ENCODE measurements at regions not wholly inside any gene's neighbourhood (a gene's known extent, or its start where the extent isn't known, plus 50 kb on each side); places are given as distances from the start of the nearest gene placed in this dataset.

DNA sequence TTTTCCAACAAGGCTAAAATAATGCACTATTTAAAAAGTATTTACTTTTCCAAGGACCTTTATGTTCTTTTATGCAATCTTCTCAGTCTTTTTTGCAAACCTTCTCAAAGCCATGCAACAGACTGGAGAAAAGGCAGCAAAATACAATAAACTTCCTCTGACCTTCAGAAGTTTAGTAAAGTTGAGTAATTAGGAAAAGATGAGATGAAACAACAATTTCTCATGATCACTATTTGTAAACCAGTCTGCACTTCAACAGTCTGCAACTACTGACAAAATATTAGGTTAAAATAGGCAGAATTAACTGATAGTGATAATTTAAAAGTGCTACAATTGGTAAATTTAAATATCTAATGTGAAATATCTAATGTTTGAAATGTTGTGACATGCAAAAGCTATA, 884.9 kb upstream of the PCDH10 start:
- no peak for DNase-seq (ENCODE audit: low read depth, low spot score)

DNA sequence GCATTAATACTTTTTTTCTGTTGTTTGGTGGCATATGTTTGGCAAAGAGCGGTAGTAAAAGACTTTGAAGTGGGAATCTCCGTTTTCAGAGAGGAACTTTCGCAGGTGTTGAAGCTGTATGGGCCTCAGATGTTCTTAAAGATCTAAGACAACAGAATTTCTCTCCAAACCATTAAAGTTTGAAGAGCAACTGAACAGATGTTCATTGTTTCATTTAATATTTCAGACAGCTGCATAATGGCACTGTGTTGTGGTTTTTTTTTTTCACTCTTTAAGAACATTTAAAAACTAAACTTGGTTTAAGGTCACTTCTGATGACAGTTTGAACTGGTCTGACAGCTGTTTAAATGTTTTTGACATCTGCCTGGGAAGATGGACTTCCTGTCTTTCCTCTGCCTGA, 882.7 kb upstream of the PCDH10 start:
- no peak for DNase-seq (ENCODE audit: low read depth, low spot score)

DNA sequence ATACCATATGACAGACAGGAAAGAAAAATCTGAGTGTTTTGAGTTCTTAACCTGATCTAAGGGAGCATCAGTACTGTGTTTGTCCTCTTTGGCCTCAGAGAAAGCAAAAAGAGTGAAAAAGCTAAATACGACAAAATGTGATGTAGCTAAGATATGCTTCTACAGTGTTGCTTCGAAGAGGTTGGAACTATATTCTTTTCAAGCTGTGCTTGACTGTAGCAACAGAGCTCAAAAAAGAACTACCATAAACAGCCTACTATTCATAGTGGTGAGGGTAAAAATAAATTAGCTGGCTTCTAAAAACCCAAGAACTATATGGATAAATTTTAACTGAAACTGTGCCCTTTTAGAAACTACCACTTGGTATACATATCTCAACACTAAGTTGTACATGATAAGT, 881.8 kb upstream of the PCDH10 start:
- no peak for DNase-seq (ENCODE audit: low read depth, low spot score)

DNA sequence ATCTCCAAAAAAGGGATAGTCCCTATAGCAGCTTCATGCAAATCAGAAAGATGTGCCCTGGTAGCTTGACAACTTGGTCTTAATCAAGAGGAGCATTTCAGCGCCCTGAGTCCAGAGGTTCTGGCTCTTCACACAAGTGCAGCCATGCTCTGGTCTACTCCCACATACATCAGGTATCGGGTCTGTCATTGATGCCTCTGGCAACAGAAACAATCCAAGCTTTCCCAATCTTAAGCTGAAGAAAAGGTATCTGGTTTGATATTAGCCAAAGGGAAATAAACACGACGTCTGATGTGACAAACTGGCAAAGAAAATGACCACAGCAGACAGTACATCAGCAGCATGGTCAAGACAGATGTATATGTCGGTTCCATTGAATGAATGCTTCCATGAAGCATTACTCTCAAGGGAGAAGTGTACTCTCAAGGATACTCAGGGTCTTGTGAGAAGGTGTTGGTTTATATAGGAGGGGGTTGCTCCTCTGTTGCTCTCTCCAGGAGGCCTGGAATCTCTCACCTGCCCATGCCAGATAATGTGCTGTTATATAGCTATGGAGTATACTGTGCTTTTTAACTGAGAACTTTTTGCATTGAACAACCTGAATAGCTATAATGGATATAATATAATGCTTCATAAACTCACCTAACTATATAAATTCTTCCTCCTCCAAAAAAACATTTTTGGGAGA, 879.6 kb upstream of the PCDH10 start:
- DNase-seq (ENCODE audit: low read depth, low spot score) = no peak

DNA sequence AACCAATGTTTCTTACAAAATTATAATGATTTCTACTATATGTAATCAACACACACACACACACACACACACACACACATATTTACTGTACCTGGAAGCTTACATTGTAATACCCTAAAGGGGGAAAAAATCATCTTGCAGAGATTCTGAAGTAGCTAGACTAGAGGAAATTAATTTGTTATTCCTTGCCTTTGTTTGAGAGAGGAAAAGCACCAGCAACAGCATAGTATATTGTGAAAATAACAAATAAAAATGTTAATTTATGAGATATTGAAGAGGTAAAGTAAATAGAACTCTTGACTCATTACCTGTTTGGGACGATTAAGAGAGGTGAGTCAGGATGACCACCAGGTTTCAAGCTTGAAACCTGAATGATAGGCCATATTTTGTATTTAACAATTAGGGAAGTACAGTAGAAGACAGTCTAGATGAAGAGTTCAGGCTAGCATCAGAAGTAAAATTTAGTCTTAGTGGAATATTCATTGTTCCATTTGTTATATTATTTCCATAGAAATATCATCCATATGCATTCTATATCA, 873.4 kb upstream of the PCDH10 start:
- DNase-seq (ENCODE audit: low read depth, low spot score) = no peak

DNA sequence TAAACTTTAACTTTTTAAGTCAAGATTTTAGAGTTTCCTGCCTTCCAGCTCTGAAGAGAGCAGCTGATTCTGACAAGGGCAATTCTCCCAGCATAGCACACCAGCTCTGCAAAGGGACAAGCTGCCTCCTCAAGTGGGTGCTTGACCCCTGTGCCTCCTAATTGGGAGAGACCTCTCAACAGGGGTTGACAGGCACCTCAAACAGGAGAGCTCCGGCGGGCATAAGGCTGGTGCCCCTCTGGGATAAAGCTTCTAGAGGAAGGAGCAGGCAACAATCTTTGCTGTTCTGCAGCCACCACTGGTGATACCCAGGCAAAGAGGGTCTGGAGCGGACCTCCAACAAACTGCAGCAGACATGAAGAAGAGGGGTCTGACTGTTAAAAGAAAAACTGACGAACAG, 872.9 kb upstream of the PCDH10 start:
- DNase-seq (ENCODE audit: low read depth, low spot score) = no peak

DNA sequence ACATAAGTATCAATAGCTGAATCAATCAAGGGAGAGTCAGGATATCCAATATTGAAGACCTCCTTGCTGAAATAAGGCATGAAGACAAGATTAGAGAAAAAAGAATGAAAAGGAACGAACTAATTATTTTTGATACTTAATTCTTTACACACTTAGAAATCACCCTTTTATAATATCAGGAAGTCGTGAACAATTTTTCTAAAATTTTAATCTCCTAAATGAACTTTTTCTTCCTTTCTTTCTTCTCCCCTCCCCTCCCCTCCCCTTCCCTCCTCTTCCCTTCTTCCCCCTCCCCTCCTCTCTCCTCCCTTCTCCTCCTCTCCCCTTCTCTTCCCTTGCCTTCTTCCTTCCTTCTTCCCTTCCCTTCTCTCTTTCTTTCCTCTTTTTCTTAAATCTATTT, 872.1 kb upstream of the PCDH10 start:
- no peak for DNase-seq (ENCODE audit: low read depth, low spot score)

DNA sequence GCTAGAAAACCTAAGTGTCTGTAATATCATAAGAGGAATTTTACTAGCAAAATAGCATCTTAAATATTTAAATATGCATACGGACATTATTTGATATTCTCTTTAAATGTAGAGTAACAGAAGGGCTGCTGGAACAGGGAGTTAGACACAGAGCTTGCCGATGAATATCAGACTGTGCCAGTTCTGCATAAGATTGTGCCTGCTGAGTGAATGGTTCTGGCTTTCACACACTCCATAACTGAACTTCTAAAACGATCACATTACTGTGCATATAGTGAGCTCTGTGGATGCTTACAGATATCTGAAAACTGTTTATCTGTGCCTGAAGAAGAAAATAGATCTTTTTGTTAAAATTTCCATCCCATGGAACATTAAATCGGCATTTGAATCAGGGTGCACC, 867.4 kb upstream of the PCDH10 start:
- DNase-seq (ENCODE audit: low read depth, low spot score) = no peak

DNA sequence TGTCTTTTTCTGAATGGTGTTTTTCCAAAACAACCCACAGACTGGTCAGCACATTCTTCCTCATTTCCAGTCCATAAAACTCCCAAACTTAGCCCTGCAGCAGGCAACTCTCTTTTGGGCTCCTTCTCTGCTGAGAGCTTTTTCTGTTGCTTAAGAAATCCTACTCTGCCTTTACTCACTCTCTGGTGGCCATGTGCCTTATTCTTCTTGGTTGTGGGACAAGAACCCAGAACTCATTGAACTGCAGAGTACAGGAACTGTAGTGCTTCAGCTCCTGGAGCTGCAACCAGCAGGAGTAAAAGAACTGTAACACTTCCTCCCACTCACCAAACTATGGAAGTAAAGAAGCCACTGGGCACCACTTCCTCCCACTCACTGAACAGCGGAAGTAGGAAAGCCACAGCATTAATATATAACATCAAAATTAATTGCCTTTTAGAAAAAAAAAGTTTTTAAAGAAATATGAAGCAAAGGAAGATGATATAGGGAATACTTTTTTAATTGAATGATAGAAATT, 864.1 kb upstream of the PCDH10 start:
- DNase-seq (ENCODE audit: low read depth, low spot score) = no peak

DNA sequence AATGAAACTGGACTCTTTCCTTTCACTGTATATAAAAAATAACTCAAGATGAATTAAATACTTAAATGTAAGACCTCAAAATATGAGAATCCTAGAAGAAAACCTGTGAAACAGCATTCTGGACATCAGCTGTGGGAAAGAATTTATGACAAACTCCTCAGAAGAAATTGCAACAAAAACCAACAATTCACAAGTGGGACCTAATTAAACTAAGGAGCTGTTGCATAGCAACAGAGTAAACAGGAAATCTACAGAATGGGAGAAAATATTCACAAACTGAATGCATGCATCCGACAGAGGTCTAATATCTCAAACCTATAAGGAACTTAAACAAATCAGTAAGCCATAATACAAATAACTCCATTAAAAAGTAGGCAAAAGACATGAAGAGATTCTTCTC, 851.7 kb upstream of the PCDH10 start:
- DNase-seq (ENCODE audit: low read depth, low spot score) = no peak

DNA sequence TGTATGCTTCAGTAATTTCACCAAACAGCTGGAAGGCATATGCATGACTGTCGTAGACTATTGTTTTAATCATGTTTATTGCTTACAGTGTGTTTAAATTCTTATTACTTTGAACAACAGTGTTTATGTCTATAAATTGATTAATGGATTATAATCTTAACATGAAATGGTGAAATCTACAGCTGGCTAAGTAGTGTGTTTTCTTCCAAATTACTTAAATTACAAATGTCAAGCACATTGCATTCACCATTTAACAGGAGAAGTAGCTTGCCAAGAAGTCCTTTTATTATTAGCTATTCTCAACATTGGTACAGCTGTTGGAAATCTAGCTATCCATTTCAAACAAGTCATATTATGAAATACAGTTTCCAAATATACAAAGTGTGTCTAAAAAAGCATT, 849.3 kb upstream of the PCDH10 start:
- DNase-seq (ENCODE audit: low read depth, low spot score) = no peak

DNA sequence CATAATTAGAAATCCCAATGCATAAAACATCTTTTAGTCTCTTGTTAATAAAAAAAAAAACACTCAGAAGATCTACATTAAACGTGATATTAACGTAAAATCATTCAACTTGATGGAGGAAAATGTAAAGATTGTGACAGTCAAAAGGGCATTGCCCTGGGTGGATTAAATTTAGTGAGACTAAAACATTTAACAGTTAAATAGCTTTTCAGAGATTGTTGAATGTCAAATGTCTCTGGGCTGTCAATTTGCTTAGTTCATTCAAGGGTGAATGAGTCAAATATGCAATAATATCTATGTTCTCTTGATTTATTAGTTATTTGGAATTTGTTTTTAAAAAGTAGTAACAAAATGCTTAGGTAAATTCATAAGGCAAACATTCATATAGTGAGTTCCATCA, 836.6 kb upstream of the PCDH10 start:
- DNase-seq (ENCODE audit: low read depth, low spot score) = no peak

DNA sequence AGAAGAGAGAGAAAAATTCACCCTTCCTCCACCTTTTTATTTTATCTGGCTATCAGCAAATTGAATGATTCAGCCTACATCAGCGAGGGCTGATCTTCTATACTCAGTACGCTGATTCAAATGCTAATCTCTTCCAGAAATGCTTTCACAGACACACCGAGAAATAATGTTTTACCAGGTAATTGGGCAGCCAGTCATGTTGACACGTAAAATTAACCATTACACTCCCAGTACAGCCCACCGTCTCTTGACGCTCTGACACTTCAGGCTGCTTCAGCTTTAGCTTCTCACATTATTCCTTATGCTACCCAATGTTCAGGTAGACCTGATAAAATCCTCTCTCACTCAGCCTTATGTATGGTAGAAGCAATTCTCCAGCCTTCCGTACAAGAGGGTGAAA, 835.2 kb upstream of the PCDH10 start:
- DNase-seq (ENCODE audit: low read depth, low spot score) = no peak

DNA sequence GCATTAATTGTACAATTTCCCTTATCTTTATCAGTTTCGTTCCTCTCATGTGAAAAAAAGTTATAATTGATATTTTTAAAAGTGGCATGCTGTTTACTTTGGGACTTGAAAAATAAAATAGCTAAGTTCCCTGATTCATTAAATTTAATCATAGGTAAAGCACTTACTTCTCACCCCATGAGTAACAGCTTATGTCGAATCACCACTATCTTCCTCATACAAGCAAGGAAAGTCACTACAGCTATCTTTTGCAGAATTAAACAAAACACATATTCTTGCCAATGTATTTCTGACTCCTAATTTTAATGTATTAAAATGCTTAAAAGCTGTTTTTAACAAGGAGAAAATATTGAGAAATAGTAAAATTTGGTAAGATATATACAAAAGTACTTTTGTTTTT, 832.4 kb upstream of the PCDH10 start:
- DNase-seq (ENCODE audit: low read depth, low spot score) = no peak

DNA sequence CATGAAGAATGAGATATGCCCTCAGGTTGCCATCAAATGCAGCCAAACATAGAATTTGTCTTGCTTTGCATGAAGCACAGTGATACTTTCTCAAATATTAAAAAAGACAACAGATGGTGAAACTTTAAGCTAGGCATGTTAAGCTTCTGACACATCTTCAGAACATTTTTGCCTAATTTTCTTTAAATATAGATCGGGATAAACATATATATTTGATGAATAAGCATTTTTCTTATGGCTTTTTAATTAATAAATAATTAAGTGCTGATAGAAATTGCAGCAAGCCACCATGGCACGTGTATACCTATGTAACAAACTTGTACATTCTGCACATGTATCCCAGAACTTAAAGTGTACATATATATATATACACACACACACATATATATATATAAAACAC, 831.2 kb upstream of the PCDH10 start:
- DNase-seq (ENCODE audit: low read depth, low spot score) = no peak

DNA sequence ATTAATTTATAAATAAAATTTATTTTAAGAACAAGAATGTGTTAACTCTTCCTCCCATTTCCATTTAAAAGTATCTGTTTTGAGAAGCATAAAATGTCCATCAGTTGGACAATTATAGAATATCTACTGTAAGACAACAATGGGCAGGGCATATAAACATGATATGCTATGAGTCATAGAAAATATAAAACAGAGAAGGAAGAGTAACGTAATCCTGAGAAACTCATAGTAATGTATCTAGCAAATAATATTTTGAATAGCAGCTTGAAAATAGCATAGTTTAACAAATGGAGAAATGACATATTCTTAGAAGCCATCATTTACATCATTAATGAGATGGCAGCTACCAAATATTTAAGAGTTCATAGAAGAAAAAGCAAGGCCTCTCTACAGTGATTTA, 820.3 kb upstream of the PCDH10 start:
- no peak for DNase-seq (ENCODE audit: low read depth, low spot score)

DNA sequence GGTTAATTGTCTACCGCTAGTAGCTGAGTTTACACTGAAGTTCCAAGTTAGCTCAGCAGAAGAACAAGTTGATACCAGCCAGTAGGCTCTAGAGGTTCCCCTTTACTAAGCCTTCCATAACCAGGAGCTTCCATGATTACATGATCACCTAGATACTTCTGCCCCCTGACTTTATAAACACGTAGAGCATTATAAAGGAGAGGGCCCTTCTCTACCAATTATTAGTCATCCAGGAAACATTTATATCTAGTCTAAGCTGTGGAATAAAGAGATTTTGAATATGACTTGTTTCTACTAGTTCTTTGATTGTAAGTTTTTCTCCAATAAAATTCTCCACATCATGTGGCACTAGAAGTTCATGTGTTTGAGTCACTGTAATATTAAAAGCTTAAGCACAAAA, 818.1 kb upstream of the PCDH10 start:
- DNase-seq (ENCODE audit: low read depth, low spot score) = no peak

DNA sequence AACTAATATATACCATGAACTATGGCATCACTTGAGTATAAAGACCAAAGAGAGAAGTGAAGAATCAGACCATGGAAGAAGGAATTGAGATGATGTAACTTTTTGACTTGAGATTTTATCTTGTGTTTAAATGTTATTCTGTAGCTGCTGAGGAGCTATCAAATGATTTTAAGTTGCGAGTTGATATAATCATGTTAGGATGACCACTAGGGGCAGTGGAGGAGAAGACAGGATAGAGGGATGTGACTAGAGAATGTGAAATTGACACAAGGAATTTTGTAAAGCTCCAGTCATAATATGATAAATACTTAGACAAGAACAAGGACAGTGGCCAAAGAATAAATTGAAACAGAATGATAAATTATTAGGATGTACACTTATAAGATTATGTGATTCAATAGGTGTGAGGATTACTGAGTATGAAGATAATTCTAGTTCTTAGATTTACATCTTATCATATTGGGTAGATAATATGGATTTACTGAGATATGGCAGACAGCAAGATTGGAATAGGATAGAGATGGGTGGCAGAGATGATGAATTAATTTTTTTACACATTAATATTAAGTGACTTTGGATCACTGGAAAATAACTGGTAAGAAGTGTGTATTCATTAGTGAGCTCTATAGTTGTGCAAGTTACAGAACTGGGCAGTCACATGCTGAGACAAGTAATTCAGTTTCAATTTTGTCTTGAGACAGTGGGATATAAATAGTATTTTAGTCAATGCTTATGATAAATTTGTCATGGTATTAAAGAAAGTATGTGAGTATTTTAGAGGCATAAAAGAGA, 816.0 kb upstream of the PCDH10 start:
- DNase-seq (ENCODE audit: low read depth, low spot score) = no peak

DNA sequence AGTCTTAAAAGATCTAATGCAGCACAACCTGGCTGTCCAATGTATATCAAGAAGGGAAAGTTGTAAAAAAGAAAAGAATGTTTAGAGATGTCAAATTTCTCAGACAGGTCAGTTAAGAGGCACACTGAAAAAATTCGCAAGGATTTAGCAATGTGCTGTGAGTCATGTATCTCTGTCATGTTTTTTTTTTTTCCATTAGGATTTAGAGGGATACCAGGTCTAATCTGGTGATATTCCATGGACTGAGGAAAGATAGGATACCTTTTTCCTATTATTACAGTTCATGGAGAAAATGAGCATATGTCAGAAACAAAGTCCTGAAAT, 815.4 kb upstream of the PCDH10 start:
- no peak for DNase-seq (ENCODE audit: low read depth, low spot score)

DNA sequence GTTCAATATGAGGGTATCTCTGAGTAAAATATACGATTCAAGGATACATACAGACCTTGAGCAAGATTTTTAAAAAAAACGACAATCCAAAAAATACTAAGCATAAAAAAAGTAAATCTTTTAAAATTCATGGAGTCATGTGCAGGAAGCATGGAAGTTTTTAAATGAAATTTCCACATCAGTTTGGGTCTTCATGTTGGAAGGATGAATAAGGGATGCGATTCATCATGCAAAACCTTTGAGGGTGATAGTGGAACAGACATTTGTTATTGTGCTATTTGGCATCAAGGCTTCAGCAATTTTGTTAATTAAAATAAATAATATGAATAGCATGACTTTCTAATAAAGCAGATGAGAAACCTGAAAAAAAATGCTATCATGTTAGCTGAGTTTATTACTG, 815.0 kb upstream of the PCDH10 start:
- no peak for DNase-seq (ENCODE audit: low read depth, low spot score)

DNA sequence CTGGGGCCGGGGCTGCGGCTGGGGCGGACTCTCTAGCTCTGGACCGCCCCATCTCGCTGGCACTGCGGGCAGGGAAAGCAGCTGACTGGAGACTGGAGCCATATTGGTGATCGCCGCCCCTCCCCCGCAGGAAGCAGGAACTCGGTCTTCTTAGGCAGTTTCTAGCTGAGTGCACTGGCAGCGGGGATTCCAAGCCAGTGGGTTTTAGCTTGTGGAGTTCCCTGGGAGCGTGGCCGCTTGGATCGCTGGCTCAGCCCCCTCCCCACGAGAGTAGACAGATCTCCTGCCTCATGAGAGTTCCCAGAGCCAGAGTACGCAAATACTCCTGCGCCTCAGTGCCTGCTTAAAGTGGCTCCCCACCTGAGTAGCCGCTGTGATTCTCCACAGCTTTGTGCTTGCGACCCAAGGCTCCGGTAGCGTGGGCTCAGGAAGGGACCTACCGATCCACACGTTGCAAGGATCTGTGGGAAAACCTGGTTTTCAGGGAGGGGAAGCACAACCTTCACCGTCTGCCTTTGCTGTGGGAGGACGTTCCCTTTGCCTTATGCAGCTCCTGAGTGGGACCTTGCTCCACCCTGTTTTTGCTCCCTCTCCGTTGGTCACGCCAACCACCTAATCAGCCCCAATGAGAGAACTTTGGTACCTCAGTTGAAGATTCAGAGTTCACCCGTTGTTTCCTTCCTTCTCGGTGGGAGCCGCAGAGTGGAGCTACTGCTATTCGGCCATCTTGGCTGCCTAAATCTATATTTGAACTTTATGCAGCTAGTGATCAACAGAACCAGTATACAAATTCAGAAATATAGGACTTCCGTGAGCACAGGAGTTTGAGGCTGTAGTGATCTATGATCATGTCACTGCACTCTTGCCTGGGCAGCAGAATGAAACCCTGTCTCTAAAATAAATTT, 803.9 kb upstream of the PCDH10 start:
- no peak for DNase-seq (ENCODE audit: low read depth, low spot score)

DNA sequence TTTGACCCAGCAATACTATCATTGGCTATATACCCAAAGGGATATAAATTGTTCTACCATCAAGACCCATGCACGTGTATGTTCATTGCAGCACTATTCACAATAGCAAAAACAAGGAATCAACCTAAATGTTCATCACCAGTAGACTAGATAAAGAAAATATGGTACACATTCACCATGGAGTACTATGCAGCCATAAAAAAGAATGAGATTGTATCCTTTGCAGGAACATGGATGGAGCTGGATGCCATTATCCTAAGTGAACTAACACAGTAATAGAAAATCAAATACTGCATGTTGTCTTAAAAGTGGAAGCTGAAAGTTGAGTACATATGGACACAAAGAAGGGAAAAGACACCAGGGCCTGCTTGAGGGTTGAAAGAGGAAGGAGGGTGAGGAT, 803.1 kb upstream of the PCDH10 start:
- DNase-seq (ENCODE audit: low read depth, low spot score) = no peak
